ENCODE measurements at regions not wholly inside any gene's neighbourhood (a gene's known extent, or its start where the extent isn't known, plus 50 kb on each side); places are given as distances from the start of the nearest gene placed in this dataset.

- Histone ChIP-seq H3K4me1 (no peaks in the 10 kb centered on the region), H3K36me3 (no peaks in the 10 kb centered on the region), H3K4me3 (no peak overlapping the region), H3K9me3 (no peaks in the 10 kb centered on the region), H3K27ac (no peak overlapping the region), H3K27me3 (no peaks in the 10 kb centered on the region)
- intact Hi-C loops (cut with DNase I; ENCODE audit: low total_unique reads): no loop called here
- TF ChIP-seq POLR2A (IDR thresholded peaks at IDR 0.05): no peak
- TF ChIP-seq, protein P1, sequence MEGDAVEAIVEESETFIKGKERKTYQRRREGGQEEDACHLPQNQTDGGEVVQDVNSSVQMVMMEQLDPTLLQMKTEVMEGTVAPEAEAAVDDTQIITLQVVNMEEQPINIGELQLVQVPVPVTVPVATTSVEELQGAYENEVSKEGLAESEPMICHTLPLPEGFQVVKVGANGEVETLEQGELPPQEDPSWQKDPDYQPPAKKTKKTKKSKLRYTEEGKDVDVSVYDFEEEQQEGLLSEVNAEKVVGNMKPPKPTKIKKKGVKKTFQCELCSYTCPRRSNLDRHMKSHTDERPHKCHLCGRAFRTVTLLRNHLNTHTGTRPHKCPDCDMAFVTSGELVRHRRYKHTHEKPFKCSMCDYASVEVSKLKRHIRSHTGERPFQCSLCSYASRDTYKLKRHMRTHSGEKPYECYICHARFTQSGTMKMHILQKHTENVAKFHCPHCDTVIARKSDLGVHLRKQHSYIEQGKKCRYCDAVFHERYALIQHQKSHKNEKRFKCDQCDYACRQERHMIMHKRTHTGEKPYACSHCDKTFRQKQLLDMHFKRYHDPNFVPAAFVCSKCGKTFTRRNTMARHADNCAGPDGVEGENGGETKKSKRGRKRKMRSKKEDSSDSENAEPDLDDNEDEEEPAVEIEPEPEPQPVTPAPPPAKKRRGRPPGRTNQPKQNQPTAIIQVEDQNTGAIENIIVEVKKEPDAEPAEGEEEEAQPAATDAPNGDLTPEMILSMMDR (IDR thresholded peaks at IDR 0.05): no peak
- no peak for DNase-seq
These were observed 201.4 kb downstream of the RBM43 start for GRCh38 chr2:151060287-151060686.

DNA sequence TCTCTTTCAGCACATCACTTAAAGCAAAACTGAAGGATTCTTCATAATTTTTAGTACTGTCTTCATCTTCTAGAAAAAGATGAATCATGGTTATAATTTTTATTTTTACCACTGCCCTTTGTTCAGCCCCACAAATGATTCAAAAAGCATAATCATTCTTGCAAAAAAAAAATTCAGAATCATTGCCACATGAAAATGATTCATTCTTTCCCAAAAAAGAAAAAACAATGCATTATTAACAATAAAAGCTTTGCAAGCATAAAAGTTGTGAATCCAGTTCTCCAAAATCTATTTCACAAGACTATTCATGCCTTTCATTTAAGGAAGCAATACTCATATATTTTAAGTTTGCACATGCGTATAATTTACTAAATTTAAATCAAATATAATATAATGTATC is 204.8 kb downstream of the RBM43 start:
- TF ChIP-seq POLR2A (IDR thresholded peaks at IDR 0.05): no peak
- TF ChIP-seq, protein P1 (IDR thresholded peaks at IDR 0.05): no peak
- Histone ChIP-seq H3K27ac (no peak overlapping the region), H3K4me3 (no peak overlapping the region), H3K9me3 (no peaks in the 10 kb centered on the region), H3K27me3 (no peaks in the 10 kb centered on the region), H3K4me1 (no peaks in the 10 kb centered on the region), H3K36me3 (no peaks in the 10 kb centered on the region)
- intact Hi-C loops (cut with DNase I; ENCODE audit: low total_unique reads): no loop called here
- no peak for DNase-seq

DNA sequence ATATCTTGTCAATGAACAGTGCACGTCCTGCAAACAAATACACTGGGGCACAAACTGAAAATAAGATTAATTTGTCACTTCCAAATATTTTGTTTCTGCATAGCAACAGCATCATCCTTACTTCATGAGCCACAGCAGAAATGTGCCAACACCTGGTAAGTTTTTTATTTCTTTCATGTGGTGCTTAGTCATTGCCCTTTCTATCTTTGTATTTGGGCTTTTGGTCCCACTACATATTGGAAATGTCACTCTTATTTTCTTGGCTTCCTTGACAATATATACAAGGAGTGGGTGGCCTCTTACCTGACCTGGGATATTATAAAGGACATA is 208.0 kb downstream of the RBM43 start:
- H3K4me3 ChIP-seq: no peak overlapping the region
- H3K27ac ChIP-seq: no peak overlapping the region
- no peak for DNase-seq
- no peaks in the 10 kb centered on the region for H3K27me3 ChIP-seq
- TF ChIP-seq, protein P1 (IDR thresholded peaks at IDR 0.05): no peak
- TF ChIP-seq POLR2A (IDR thresholded peaks at IDR 0.05): no peak
- intact Hi-C loops (cut with DNase I; ENCODE audit: low total_unique reads): no loop called here
- H3K36me3 ChIP-seq: no peaks in the 10 kb centered on the region
- no peaks in the 10 kb centered on the region for H3K9me3 ChIP-seq
- H3K4me1 ChIP-seq: no peaks in the 10 kb centered on the region

DNA sequence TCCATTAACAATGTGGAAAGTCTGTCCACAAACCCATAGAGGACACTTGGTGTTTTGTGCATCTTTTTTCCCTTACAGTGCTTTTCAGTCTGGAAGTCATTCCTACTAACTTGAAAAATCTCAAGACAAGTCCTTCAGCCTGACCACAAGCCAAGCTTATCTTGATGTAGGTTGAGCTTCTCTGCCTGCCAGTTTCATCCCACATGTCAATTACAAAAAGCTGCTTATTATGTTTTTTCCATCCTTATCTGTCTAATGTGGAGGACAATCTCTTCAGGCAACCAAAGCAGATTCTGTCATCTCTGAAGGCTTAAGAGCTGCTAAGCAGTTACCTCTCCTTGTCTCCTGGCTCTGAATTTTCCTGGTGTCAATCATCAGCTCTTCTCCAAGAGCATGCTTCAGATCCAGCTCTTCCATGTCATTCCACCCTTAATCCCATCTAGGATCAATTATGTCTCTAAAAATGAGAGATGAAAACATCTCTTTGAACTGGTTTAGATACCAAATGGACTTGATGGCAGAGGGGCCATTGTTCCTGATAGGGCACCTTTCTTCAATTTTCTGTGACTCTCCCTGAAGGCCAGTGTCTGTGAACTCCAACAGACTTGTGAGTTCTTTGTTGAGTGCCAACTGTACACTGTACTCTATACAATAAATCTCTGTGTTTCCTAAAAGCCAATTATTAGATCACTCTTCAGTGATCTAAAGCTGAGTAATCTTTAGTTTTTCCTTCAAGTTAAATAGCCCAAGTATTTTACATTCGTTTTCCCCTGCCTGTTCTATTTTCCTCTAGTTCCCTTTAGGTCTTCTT is 208.6 kb downstream of the RBM43 start:
- no peaks in the 10 kb centered on the region for H3K27me3 ChIP-seq
- no peaks in the 10 kb centered on the region for H3K36me3 ChIP-seq
- no peaks in the 10 kb centered on the region for H3K9me3 ChIP-seq
- intact Hi-C loops (cut with DNase I; ENCODE audit: low total_unique reads): no loop called here
- H3K4me1 ChIP-seq: no peaks in the 10 kb centered on the region
- no peak overlapping the region for H3K27ac ChIP-seq
- TF ChIP-seq, protein P1 (IDR thresholded peaks at IDR 0.05): no peak
- TF ChIP-seq POLR2A (IDR thresholded peaks at IDR 0.05): no peak
- no peak for DNase-seq
- H3K4me3 ChIP-seq: no peak overlapping the region

DNA sequence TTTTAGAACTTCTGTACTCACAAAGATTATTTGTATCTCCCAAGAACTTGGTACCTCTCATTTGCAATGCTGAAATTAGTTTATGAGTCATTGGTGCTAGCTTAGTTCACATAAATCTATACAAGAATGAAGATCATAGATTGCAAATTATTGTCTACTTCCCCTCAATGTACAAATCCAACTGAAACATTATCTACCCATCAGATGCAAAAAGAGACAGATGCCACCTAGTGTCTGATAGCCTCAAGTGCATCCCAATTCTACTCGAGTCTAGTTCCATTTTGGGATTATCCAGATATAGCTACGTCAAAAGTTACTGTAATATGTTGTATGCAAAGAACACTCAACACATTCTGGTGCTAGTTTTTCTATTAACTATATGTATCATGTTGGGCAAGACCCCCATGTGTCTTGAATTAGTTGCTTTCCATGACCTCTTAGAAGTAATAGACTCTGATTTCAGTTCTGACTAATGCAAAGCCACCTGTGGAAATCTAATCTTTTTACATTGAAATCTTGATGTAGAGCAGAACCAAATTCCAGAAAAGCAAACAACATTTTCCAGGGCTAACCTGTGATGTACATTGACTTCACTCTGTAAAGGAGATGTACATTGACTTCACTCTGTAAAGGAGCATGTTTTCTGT is 210.0 kb downstream of the RBM43 start:
- no peak for TF ChIP-seq POLR2A (IDR thresholded peaks at IDR 0.05)
- TF ChIP-seq, protein P1 (IDR thresholded peaks at IDR 0.05): peak; percentile 54 to 71 (median 66)
- no peak overlapping the region for H3K27ac ChIP-seq
- H3K4me3 ChIP-seq: no peak overlapping the region
- no peaks in the 10 kb centered on the region for H3K9me3 ChIP-seq
- no peaks in the 10 kb centered on the region for H3K36me3 ChIP-seq
- no peaks in the 10 kb centered on the region for H3K4me1 ChIP-seq
- DNase-seq: peak in 1 of 2 donors; percentile 14
- no peaks in the 10 kb centered on the region for H3K27me3 ChIP-seq
- intact Hi-C loops (cut with DNase I; ENCODE audit: low total_unique reads): no loop called here
